ENCODE measurements at regions not wholly inside any gene's neighbourhood (a gene's known extent, or its start where the extent isn't known, plus 50 kb on each side); places are given as distances from the start of the nearest gene placed in this dataset.

DNA sequence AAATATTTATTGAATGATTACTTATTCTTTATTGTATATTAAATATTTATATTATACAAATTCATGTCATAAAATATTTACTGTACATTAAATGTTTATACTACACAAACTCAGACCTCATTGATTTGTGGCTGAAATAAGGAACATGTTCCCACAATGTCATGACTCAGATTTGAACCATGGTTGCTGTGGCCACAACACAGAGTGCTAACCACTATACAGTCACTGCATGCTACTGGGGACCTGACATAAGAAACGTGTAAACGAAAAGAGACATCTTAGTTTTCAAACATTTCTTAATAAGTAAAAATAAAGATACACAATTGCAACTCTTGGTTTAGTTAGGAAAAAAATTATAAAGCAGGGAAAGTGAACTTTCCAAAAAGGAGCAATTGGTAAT, 99.1 kb upstream of the AGTR1 start:
- TF ChIP-seq EZH2phosphoT487 (conservative IDR thresholded peaks at IDR 0.05; ENCODE audit: low read length) (no peak), CTCF (IDR thresholded peaks at IDR 0.05; ENCODE audit: insufficient read depth, low read length, poor library complexity, severe bottlenecking) (no peak)
- Histone ChIP-seq H3K27ac (ENCODE audit: low read depth, low read length) (no peak overlapping the region), H3K9me2 (replicated peaks; ENCODE audit: insufficient read depth, low read length) (no peaks in the 10 kb centered on the region), H3K9ac (ENCODE audit: low read length) (no peak overlapping the region), H3K27me3 (ENCODE audit: low read length) (no peaks in the 10 kb centered on the region), H3F3A (ENCODE audit: insufficient read depth) (no peaks in the 10 kb centered on the region), H3K79me2 (ENCODE audit: insufficient read depth, low read length) (no peaks in the 10 kb centered on the region), H2AFZ (ENCODE audit: low read depth, low read length, severe bottlenecking) (no peak overlapping the region), H4K20me1 (ENCODE audit: low read depth, low read length) (no peaks in the 10 kb centered on the region), H3K4me3 (ENCODE audit: insufficient read depth, low read length, poor library complexity, severe bottlenecking) (no peak overlapping the region), H3K9me3 (ENCODE audit: insufficient read depth, low read length) (no peaks in the 10 kb centered on the region), H3K4me2 (ENCODE audit: low read depth, low read length, poor library complexity, severe bottlenecking) (no peak overlapping the region), H3K36me3 (ENCODE audit: low read length) (no peaks in the 10 kb centered on the region)

GRCh38 chr3:148599481-148599880, 98.2 kb upstream of the AGTR1 start:
- TF ChIP-seq CTCF (IDR thresholded peaks at IDR 0.05; ENCODE audit: insufficient read depth, low read length, poor library complexity, severe bottlenecking) = no peak
- no peak for TF ChIP-seq EZH2phosphoT487 (conservative IDR thresholded peaks at IDR 0.05; ENCODE audit: low read length)
- no peaks in the 10 kb centered on the region for H4K20me1 ChIP-seq (ENCODE audit: low read depth, low read length)
- no peaks in the 10 kb centered on the region for H3K79me2 ChIP-seq (ENCODE audit: insufficient read depth, low read length)
- no peaks in the 10 kb centered on the region for H3K36me3 ChIP-seq (ENCODE audit: low read length)
- H3K4me2 ChIP-seq (ENCODE audit: low read depth, low read length, poor library complexity, severe bottlenecking) = no peak overlapping the region
- no peaks in the 10 kb centered on the region for H3K27me3 ChIP-seq (ENCODE audit: low read length)
- H3K9me2 ChIP-seq (replicated peaks; ENCODE audit: insufficient read depth, low read length) = no peaks in the 10 kb centered on the region
- H3K9me3 ChIP-seq (ENCODE audit: insufficient read depth, low read length) = no peaks in the 10 kb centered on the region
- no peak overlapping the region for H3K4me3 ChIP-seq (ENCODE audit: insufficient read depth, low read length, poor library complexity, severe bottlenecking)
- no peak overlapping the region for H3K27ac ChIP-seq (ENCODE audit: low read depth, low read length)
- H3F3A ChIP-seq (ENCODE audit: insufficient read depth) = no peaks in the 10 kb centered on the region
- no peak overlapping the region for H3K9ac ChIP-seq (ENCODE audit: low read length)
- H2AFZ ChIP-seq (ENCODE audit: low read depth, low read length, severe bottlenecking) = no peak overlapping the region

GRCh38 chr3:148600440-148600839, 97.3 kb upstream of the AGTR1 start:
- Histone ChIP-seq H3K27me3 (ENCODE audit: low read length) (no peaks in the 10 kb centered on the region), H3K4me2 (ENCODE audit: low read depth, low read length, poor library complexity, severe bottlenecking) (no peak overlapping the region), H3K9me3 (ENCODE audit: insufficient read depth, low read length) (no peaks in the 10 kb centered on the region), H3F3A (ENCODE audit: insufficient read depth) (no peaks in the 10 kb centered on the region), H3K9ac (ENCODE audit: low read length) (no peak overlapping the region), H3K36me3 (ENCODE audit: low read length) (no peaks in the 10 kb centered on the region), H3K9me2 (replicated peaks; ENCODE audit: insufficient read depth, low read length) (no peaks in the 10 kb centered on the region), H3K4me3 (ENCODE audit: insufficient read depth, low read length, poor library complexity, severe bottlenecking) (no peak overlapping the region), H3K27ac (ENCODE audit: low read depth, low read length) (no peak overlapping the region), H3K79me2 (ENCODE audit: insufficient read depth, low read length) (no peaks in the 10 kb centered on the region), H2AFZ (ENCODE audit: low read depth, low read length, severe bottlenecking) (no peak overlapping the region), H4K20me1 (ENCODE audit: low read depth, low read length) (no peaks in the 10 kb centered on the region)
- TF ChIP-seq CTCF (IDR thresholded peaks at IDR 0.05; ENCODE audit: insufficient read depth, low read length, poor library complexity, severe bottlenecking) = no peak
- TF ChIP-seq EZH2phosphoT487 (conservative IDR thresholded peaks at IDR 0.05; ENCODE audit: low read length) = no peak
